ENCODE measurements at regions not wholly inside any gene's neighbourhood (a gene's known extent, or its start where the extent isn't known, plus 50 kb on each side); places are given as distances from the start of the nearest gene placed in this dataset.

- no peak for DNase-seq (ENCODE audit: low read depth)
Observed at GRCh38 chr12:92365333-92365732, 219.7 kb upstream of the BTG1 start.

DNA sequence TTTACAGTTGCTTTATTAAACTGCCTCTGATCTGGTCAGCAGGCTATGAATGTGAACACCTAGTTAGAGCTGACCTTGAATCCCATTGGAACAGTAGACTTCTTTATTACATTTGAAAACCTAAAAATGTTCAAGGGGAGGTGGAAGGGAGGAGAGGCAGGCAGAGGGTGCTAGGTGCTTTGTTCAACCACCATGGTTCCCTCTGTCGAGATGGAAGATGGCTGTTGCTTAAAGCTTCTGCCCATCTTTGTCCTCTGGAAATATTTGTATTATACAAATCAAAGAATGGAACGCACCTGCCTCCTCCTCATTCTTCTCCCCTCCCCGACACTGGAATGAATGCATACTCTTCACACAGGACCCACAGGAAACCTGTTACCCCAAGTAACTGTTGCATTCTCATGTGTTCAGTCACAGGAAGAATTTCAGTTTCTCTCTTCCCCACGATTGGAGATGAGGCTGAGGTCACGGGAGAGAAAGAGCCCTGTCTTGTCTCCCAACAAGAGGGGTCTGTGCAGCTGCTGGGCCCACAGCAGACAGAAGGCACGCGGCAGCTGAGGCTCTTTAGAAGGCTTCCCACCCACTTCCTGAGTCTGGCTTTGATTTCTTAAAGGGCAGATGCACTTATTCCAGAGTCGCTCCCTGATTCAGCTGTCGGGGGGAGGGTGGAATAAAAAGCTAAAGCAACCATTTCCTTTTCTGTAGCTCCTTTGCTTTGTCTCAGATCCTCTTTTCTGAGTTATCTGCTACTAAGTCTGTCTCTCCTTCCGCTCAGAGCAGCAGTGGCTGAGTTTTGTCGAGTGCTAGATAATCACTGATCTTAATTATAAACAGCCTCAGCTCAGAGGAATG lies 217.9 kb upstream of the BTG1 start:
- DNase-seq (ENCODE audit: low read depth): peak; percentile 46

DNA sequence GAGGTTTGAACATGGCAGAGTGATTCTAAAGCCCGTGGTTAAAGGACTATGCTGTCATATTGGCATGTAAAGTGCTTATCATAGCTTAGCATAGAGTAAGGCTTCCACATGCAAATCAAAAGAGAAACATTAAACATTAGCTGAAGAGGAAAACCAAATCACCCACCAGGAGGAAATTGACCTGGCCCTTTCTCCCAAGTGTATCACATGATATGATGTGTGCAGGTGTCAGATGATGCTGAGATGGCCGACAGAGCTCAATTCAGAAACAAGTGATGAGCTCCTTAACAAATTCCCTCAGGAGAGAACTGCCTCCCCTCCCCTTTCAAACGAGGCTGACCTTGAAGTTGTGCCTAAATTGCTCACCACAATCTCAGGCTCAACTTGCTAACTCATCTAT lies 217.1 kb upstream of the BTG1 start:
- DNase-seq (ENCODE audit: low read depth): no peak

GRCh38 chr12:92362126-92362525 lies 216.5 kb upstream of the BTG1 start:
- DNase-seq (ENCODE audit: low read depth): no peak

DNA sequence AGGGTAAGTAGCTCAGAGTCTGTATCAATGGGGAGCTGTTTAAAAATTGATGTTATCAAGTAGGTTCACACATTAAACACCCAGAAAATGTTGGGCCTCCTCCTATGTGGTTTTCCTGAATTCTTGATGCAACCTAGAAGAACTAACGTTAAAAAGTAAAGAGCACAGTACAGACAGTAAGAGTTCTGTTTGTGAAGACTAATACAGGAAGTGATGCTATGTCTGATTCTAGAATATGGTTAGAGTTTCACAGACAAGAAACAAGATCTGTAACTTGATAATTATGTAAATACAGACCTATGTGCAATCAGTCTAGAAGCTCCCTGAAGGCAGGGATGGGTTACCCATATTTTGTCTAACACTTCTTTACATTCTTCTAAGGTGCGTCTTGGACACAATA lies 214.9 kb upstream of the BTG1 start:
- peak; percentile 15 for DNase-seq (ENCODE audit: low read depth)

GRCh38 chr12:92359581-92360209 lies 214.0 kb upstream of the BTG1 start:
- no peak for DNase-seq (ENCODE audit: low read depth)

DNA sequence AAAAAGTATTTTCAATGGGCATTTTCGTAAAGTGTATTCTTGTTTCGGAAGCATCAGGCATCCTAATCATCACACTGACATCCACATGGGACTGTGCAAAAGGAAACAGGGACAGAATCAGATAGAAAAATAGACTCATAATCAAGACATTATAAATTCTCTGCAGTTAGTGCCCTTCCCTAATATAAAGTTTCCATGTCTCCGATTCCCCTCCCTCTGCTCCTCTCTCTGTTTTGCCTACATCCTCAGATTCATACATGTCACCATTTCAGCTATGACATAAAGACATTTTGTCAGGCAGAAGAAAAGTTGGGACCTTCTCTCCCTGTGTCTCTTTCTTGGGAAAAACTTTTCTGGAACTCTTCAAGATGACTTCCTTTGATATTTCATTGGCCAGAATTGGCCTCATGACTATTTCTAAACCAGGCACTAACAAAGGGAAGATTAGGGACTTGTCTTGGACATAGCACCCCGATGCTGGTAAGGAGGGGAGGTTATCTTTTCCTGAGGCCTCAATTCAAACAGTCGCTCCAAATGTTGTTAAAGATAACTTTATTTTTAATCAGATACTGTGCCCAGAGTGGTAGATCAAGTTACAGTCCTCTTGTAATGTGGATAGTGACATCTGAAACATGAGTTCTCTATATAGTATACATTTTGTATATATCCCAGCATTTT lies 212.1 kb upstream of the BTG1 start:
- no peak for DNase-seq (ENCODE audit: low read depth)

GRCh38 chr12:92356425-92356824 lies 210.8 kb upstream of the BTG1 start:
- DNase-seq (ENCODE audit: low read depth): no peak

GRCh38 chr12:92349635-92350034 lies 204.0 kb upstream of the BTG1 start:
- DNase-seq (ENCODE audit: low read depth): no peak

- no peak for DNase-seq (ENCODE audit: low read depth)
Observed at GRCh38 chr12:92342574-92342973, 196.9 kb upstream of the BTG1 start.

DNA sequence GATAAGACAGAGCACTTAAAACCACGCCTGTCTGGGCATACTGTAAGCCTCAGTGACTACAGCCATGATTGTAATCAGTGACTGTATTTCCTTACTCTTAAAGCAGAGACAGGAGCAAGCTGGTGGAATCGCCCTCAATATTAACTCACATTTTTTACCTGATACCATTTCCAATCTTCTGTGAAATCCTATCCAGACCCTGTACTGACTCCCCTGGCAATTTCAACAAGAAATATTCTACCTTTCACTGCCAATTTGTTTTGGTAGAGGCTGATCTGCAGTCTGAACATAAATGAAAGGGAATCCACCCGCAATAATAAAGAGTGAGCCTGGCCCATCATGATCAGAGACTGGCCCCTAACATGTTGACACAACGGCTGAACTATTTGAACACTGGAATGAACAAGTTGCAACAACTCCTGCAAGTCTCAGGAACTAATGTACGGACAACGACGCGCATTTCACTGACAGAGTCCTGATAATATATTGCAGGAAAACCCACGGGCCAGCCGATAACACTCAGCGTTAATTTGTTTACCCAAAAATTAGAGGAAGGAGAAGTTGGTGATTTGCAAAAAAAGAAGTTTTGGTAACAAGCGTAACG lies 195.5 kb upstream of the BTG1 start:
- DNase-seq (ENCODE audit: low read depth): no peak

- DNase-seq (ENCODE audit: low read depth): no peak
Observed at GRCh38 chr12:92340441-92341064, 194.9 kb upstream of the BTG1 start.

GRCh38 chr12:92340003-92340402 lies 194.4 kb upstream of the BTG1 start:
- no peak for DNase-seq (ENCODE audit: low read depth)

DNA sequence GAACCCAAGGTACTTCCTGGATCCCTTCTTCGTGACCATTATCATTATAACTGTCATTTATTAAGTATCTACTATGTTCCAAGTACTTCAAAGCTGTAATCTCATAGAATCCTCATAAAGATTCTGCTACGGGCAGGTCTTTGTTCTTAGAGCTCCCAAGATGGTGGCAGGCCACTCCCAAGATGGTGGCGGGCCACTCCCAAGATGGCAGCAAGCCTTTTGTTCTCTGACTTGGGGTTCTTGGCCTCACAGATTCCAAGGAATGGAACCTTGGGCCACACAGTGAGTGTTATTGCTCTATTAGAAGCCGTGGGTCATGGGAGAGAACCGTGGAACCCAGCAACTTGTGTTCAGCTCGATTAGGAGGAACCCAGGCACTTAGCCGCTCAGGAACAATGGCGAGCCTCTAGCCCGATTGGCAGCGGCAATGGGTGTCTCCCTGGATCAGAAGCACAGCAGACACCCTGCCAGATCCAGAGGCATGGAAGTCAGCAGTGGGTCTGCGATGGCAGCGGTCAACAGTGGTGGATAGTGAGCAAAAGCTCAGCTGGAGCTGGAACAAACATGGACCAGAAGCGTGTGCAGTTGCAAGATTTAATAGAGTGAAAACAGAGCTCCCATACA lies 193.7 kb upstream of the BTG1 start:
- no peak for DNase-seq (ENCODE audit: low read depth)

- no peak for DNase-seq (ENCODE audit: low read depth)
Observed at GRCh38 chr12:92338671-92339070, 193.0 kb upstream of the BTG1 start.

DNA sequence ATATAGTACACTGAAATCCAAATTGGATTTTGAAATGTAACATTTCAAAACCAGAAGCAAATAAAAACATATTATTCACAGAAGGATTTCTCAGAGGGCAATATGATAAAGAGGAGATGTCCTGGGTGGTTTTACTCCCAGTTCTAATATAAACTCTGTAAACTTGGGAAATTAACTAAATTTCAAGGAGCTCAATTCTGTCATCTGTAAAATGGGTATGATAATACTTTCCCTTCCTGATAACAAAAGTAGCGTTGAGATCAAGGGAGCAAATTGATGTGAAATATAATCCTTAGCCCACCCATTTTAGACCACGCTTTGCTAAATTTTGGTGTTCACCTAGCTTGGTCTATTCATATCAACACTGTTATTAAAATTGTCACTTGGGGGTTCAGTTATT lies 192.5 kb upstream of the BTG1 start:
- no peak for DNase-seq (ENCODE audit: low read depth)

DNA sequence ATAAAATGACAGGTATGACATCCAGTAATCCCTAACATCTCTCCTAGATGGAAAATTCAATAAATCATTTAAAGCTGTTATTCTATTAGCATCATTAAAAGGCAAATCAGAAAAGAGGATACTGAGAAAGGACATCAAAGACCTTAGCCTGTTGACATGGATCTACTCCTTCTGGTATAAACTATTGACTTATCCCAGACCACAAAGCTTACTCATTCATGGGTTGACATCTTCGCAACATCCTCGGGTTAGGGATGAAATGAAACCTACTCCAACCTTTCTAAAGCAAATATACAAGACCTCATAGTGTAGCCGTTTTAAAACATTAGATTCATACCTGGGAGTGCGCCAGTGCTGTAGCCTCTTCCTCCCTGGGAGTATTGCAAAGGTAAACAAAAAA lies 191.5 kb upstream of the BTG1 start:
- DNase-seq (ENCODE audit: low read depth): peak; percentile 31

- no peak for DNase-seq (ENCODE audit: low read depth)
Observed at GRCh38 chr12:92336641-92337040, 191.0 kb upstream of the BTG1 start.

DNA sequence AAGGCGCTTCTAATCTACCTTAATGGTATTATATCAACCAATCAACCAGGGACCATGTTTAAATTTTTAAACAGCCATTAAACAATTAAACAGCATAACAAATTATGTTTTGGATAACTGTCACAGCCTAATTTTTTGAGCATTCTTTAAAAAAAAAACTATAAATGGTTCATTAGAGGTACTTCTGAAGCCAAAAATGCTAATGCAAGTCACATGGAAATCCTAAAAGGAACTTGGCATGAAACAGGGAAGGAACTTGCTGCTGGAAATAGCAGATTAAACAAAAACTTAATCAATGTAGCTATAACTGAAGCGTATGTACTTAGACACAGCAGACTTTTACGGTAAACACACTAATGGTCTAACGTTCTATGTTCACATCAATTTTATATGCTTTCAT lies 190.2 kb upstream of the BTG1 start:
- DNase-seq (ENCODE audit: low read depth): no peak

GRCh38 chr12:92334552-92334951 lies 188.9 kb upstream of the BTG1 start:
- peak; percentile 9 for DNase-seq (ENCODE audit: low read depth)

DNA sequence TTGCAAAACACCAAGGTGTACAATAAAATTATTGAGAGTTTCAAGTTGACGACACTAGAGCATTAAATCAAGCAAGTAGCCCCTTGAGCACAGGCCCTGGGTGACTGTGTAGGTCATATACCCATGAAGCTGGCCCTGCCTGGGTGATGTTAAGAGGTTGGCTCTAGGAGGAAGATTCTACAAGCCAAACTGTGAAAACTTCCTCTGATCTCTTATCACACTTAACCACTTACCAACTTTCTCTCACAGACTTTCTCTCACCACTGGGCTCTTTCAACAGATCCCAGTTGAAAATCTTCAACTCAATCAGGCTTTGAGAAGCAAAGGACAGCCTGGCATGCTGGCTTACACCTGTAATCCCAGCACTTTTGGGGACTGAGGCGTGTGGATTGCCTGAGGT lies 186.9 kb upstream of the BTG1 start:
- no peak for DNase-seq (ENCODE audit: low read depth)

Measured in HT1080 (cell line).